ENCODE measurements at regions not wholly inside any gene's neighbourhood (a gene's known extent, or its start where the extent isn't known, plus 50 kb on each side); places are given as distances from the start of the nearest gene placed in this dataset.
"Not testable (repeated sequence)": the region's sequence is repeated elsewhere in the genome, so short reads cannot be mapped to it uniquely, and the experiment has no call there.

GRCh38 chr10:53356616-53357349 lies 584.2 kb upstream of the MBL2 start:
- 100% methylated on average over 1 of the region's 3 CpGs; no CpG with 5 or more reads in 1 of the 2 experiments for WGBS, 2 experiments (ENCODE audit: insufficient coverage in 1 of 2, insufficient read length in 1 of 2)
- no peak overlapping the region for H3K4me3 Mint-ChIP-seq
- TF ChIP-seq CTCF (conservative IDR thresholded peaks at IDR 0.05) = no peak
- peaks cover 21% of the 10 kb centered on the region for H3K4me1 Mint-ChIP-seq
- no peaks in the 10 kb centered on the region for H3K4me1 ChIP-seq (ENCODE audit: control insufficient read depth, insufficient read depth, low read length)
- H3K4me3 ChIP-seq (ENCODE audit: low read length) = no peak overlapping the region
- H3K27ac ChIP-seq (ENCODE audit: low read depth, low read length) = no peak overlapping the region
- no peaks in the 10 kb centered on the region for H3K27me3 Mint-ChIP-seq (ENCODE audit: insufficient read depth)
- no peak for DNase-seq
- no peak overlapping the region for H3K9ac ChIP-seq (ENCODE audit: extremely low read depth, low read length, poor library complexity, severe bottlenecking)
- H3K9me3 Mint-ChIP-seq = peaks cover 10% of the 10 kb centered on the region
- H3K27ac Mint-ChIP-seq = no peak overlapping the region
- H3K36me3 Mint-ChIP-seq (ENCODE audit: low read depth) = peaks cover 5% of the 10 kb centered on the region
- H3K9me3 ChIP-seq (ENCODE audit: control insufficient read depth, low read length) = peaks cover 10% of the 10 kb centered on the region
- H3K36me3 ChIP-seq (ENCODE audit: control insufficient read depth, insufficient read depth, low read length) = no peaks in the 10 kb centered on the region
- H3K27me3 ChIP-seq (ENCODE audit: control insufficient read depth, insufficient read depth, low read length, poor library complexity, severe bottlenecking) = no peaks in the 10 kb centered on the region

- WGBS, 2 experiments (ENCODE audit: insufficient coverage in 1 of 2, insufficient read length in 1 of 2) = 95 to 100% methylated on average over 4 to 7 of the region's 7 CpGs
- not testable (repeated sequence) for H3K36me3 Mint-ChIP-seq (ENCODE audit: low read depth); H3K4me3 Mint-ChIP-seq; H3K4me3 ChIP-seq (ENCODE audit: low read length); H3K27me3 Mint-ChIP-seq (ENCODE audit: insufficient read depth); H3K9me3 Mint-ChIP-seq; H3K4me1 ChIP-seq (ENCODE audit: control insufficient read depth, insufficient read depth, low read length); H3K36me3 ChIP-seq (ENCODE audit: control insufficient read depth, insufficient read depth, low read length); H3K27ac ChIP-seq (ENCODE audit: low read depth, low read length); H3K27me3 ChIP-seq (ENCODE audit: control insufficient read depth, insufficient read depth, low read length, poor library complexity, severe bottlenecking); DNase-seq; H3K9ac ChIP-seq (ENCODE audit: extremely low read depth, low read length, poor library complexity, severe bottlenecking); H3K27ac Mint-ChIP-seq; H3K9me3 ChIP-seq (ENCODE audit: control insufficient read depth, low read length)
- H3K4me1 Mint-ChIP-seq = peaks cover 10% of the 10 kb centered on the region
These were observed 569.9 kb upstream of the MBL2 start for GRCh38 chr10:53342531-53342930.

- not testable (repeated sequence) for H3K27me3 Mint-ChIP-seq (ENCODE audit: insufficient read depth); H3K4me3 Mint-ChIP-seq; H3K27ac ChIP-seq (ENCODE audit: low read depth, low read length); H3K36me3 ChIP-seq (ENCODE audit: control insufficient read depth, insufficient read depth, low read length); H3K36me3 Mint-ChIP-seq (ENCODE audit: low read depth); H3K4me3 ChIP-seq (ENCODE audit: low read length); H3K9ac ChIP-seq (ENCODE audit: extremely low read depth, low read length, poor library complexity, severe bottlenecking); H3K27ac Mint-ChIP-seq; H3K4me1 ChIP-seq (ENCODE audit: control insufficient read depth, insufficient read depth, low read length); H3K4me1 Mint-ChIP-seq; H3K27me3 ChIP-seq (ENCODE audit: control insufficient read depth, insufficient read depth, low read length, poor library complexity, severe bottlenecking); DNase-seq
- peaks cover 42% of the 10 kb centered on the region for H3K9me3 Mint-ChIP-seq
- H3K9me3 ChIP-seq (ENCODE audit: control insufficient read depth, low read length) = peaks cover 36% of the 10 kb centered on the region
- WGBS, 2 experiments (ENCODE audit: insufficient coverage in 1 of 2, insufficient read length in 1 of 2) = 82 to 100% methylated on average over 1 to 2 of the region's 2 CpGs
These were observed 565.6 kb upstream of the MBL2 start for GRCh38 chr10:53338199-53338598.

GRCh38 chr10:53335803-53336422 lies 563.3 kb upstream of the MBL2 start:
- H3K36me3 Mint-ChIP-seq (ENCODE audit: low read depth) = peaks cover 10% of the 10 kb centered on the region
- 94 to 100% methylated on average over 2 to 6 of the region's 6 CpGs for WGBS, 2 experiments (ENCODE audit: insufficient coverage in 1 of 2, insufficient read length in 1 of 2)
- DNase-seq = not testable (repeated sequence)

More at GRCh38 chr10:53335803-53336422, 563.3 kb upstream of the MBL2 start:
- not testable (repeated sequence) for H3K27me3 ChIP-seq (ENCODE audit: control insufficient read depth, insufficient read depth, low read length, poor library complexity, severe bottlenecking); H3K4me1 ChIP-seq (ENCODE audit: control insufficient read depth, insufficient read depth, low read length); H3K27me3 Mint-ChIP-seq (ENCODE audit: insufficient read depth); H3K27ac ChIP-seq (ENCODE audit: low read depth, low read length); H3K4me1 Mint-ChIP-seq; H3K9ac ChIP-seq (ENCODE audit: extremely low read depth, low read length, poor library complexity, severe bottlenecking); H3K4me3 ChIP-seq (ENCODE audit: low read length); H3K4me3 Mint-ChIP-seq; H3K36me3 ChIP-seq (ENCODE audit: control insufficient read depth, insufficient read depth, low read length); H3K27ac Mint-ChIP-seq
- peaks cover 47% of the 10 kb centered on the region for H3K9me3 Mint-ChIP-seq
- H3K9me3 ChIP-seq (ENCODE audit: control insufficient read depth, low read length) = peaks cover 42% of the 10 kb centered on the region

Measured in endodermal cell (in vitro differentiated cells).